SK-N-SH treated with all-trans-retinoic acid at 6 μM for 48 hours (cell line): ENCODE measurements at regions not wholly inside any gene's neighbourhood (a gene's known extent, or its start where the extent isn't known, plus 50 kb on each side); places are given as distances from the start of the nearest gene placed in this dataset.

Experiments used
- ATAC-seq: fragments of 200-7000 bp; cut with Tn5 transposase; 3 replicates; pipeline ENCODE4 v1.9.1; 2020; ENCODE audit warnings: mild to moderate bottlenecking, moderate library complexity
- BACH2 ChIP-seq: fragments of 250-450 bp; sonication (Bioruptor Pico); IDR thresholded peaks from 2 replicates; pipeline ENCODE4 v1.9.0; 2021; ENCODE audit warnings: mild to moderate bottlenecking, borderline replicate concordance
- CREB5 ChIP-seq: fragments of 250-450 bp; sonication (Bioruptor Pico); IDR thresholded peaks from 2 replicates; pipeline ENCODE4 v1.5.1; 2020; ENCODE audit warnings: low read depth, mild to moderate bottlenecking, moderate library complexity
- CSDC2 ChIP-seq: fragments of 250-450 bp; sonication (Bioruptor Pico); IDR thresholded peaks from 2 replicates; pipeline ENCODE4 v1.5.0; 2020; ENCODE audit warnings: mild to moderate bottlenecking, moderate library complexity
- ESRRG ChIP-seq: fragments of 250-450 bp; sonication (Bioruptor Pico); IDR thresholded peaks from 2 replicates; pipeline ENCODE4 v1.6.1; 2021; ENCODE audit warnings: mild to moderate bottlenecking
- GLIS3 ChIP-seq: fragments of 250-450 bp; sonication (Bioruptor Pico); IDR thresholded peaks from 2 replicates; pipeline ENCODE4 v1.5.0; 2020; ENCODE audit warnings: mild to moderate bottlenecking, moderate library complexity
- ISL1 ChIP-seq: fragments of 250-450 bp; sonication (Bioruptor Pico); IDR thresholded peaks from 2 replicates; pipeline ENCODE4 v2.1.2; 2022; ENCODE audit warnings: mild to moderate bottlenecking, moderate library complexity
- OSR1 ChIP-seq: fragments of 250-450 bp; sonication (Bioruptor Pico); IDR thresholded peaks from 2 replicates; pipeline ENCODE4 v1.8.0; 2022; ENCODE audit warnings: moderate library complexity, mild to moderate bottlenecking, inconsistent platforms
- PATZ1 ChIP-seq: fragments of 250-450 bp; sonication (Bioruptor Pico); IDR thresholded peaks from 2 replicates; pipeline ENCODE4 v1.8.0; 2020; ENCODE audit warnings: mild to moderate bottlenecking, moderate library complexity, borderline replicate concordance
- POU6F1 ChIP-seq: fragments of 250-450 bp; sonication (Bioruptor Pico); IDR thresholded peaks from 2 replicates; pipeline ENCODE4 v1.8.0; 2021; ENCODE audit warnings: low read depth, mild to moderate bottlenecking, moderate library complexity, borderline replicate concordance
- RARB ChIP-seq: fragments of 250-450 bp; sonication (Bioruptor Pico); IDR thresholded peaks from 2 replicates; pipeline ENCODE4 v1.8.0; 2021; ENCODE audit warnings: mild to moderate bottlenecking, moderate library complexity
- SNAI2 ChIP-seq: fragments of 250-450 bp; sonication (Bioruptor Pico); IDR thresholded peaks from 2 replicates; pipeline ENCODE4 v1.5.0; 2020; ENCODE audit warnings: mild to moderate bottlenecking, moderate library complexity
- TOX ChIP-seq: fragments of 250-450 bp; sonication (Bioruptor Pico); IDR thresholded peaks from 2 replicates; pipeline ENCODE4 v1.8.0; 2021; ENCODE audit warnings: mild to moderate bottlenecking, moderate library complexity, borderline replicate concordance
- TSHZ2 ChIP-seq: fragments of 250-450 bp; sonication (Bioruptor Pico); IDR thresholded peaks from 2 replicates; pipeline ENCODE4 v1.5.0; 2020; ENCODE audit warnings: mild to moderate bottlenecking, moderate library complexity
- ZFP3 ChIP-seq: fragments of 250-450 bp; sonication (Bioruptor Pico); IDR thresholded peaks from 2 replicates; pipeline ENCODE4 v1.5.0; 2020; ENCODE audit warnings: mild to moderate bottlenecking, moderate library complexity
- ZFP30 ChIP-seq: fragments of 450-650 bp; formaldehyde crosslinking; IDR thresholded peaks from 2 replicates; pipeline ENCODE4 v1.5.0; 2022; ENCODE audit warnings: mild to moderate bottlenecking, moderate library complexity
- ZNF565 ChIP-seq: fragments of 450-650 bp; formaldehyde crosslinking; conservative IDR thresholded peaks from 2 replicates; pipeline ENCODE4 v1.5.0; 2020; ENCODE audit warnings: low read depth, mild to moderate bottlenecking, moderate library complexity
- ZNF70 ChIP-seq: fragments of 450-650 bp; formaldehyde crosslinking; IDR thresholded peaks from 2 replicates; pipeline ENCODE4 v1.5.0; 2020; ENCODE audit warnings: mild to moderate bottlenecking, moderate library complexity
- ZNF8 ChIP-seq: fragments of 450-650 bp; formaldehyde crosslinking; IDR thresholded peaks from 2 replicates; pipeline ENCODE4 v1.5.0; 2020; ENCODE audit warnings: mild to moderate bottlenecking, moderate library complexity

GRCh38 chr3:18077128-18077840 is 334.9 kb upstream of the TBC1D5 start:
- TF ChIP-seq BACH2 (CRISPR knock-in tag) (no peak), PATZ1 (no peak), CSDC2 (no peak), ZFP30 (no peak), ZNF565 (CRISPR knock-in tag) (no peak), ZNF8 (no peak), ESRRG (CRISPR knock-in tag) (no peak), RARB (CRISPR knock-in tag) (no peak), CREB5 (CRISPR knock-in tag) (no peak), POU6F1 (CRISPR knock-in tag) (no peak), ZNF70 (CRISPR knock-in tag) (no peak), OSR1 (CRISPR knock-in tag) (no peak)
- TF ChIP-seq, all 23 proteins: peak for 0
- ATAC-seq: no peak

GRCh38 chr3:18076301-18076700 is 333.9 kb upstream of the TBC1D5 start:
- ATAC-seq: no peak
- no peak for TF ChIP-seq BACH2 (CRISPR knock-in tag)
- TF ChIP-seq SNAI2 (CRISPR knock-in tag): no peak
- no peak for TF ChIP-seq OSR1 (CRISPR knock-in tag)
- TF ChIP-seq GLIS3 (CRISPR knock-in tag): no peak
- no peak for TF ChIP-seq ZNF565 (CRISPR knock-in tag)
- no peak for TF ChIP-seq ZNF70 (CRISPR knock-in tag)
- no peak for TF ChIP-seq ISL1 (CRISPR knock-in tag)
- TF ChIP-seq CREB5 (CRISPR knock-in tag): no peak
- no peak for TF ChIP-seq TSHZ2 (CRISPR knock-in tag)
- TF ChIP-seq ESRRG (CRISPR knock-in tag): no peak
- no peak for TF ChIP-seq ZFP30
- no peak for TF ChIP-seq ZFP3
- no peak for TF ChIP-seq PATZ1
- no peak for TF ChIP-seq POU6F1 (CRISPR knock-in tag)
- no peak for TF ChIP-seq TOX (CRISPR knock-in tag)
- TF ChIP-seq RARB (CRISPR knock-in tag): no peak
